ENCODE measurements at regions not wholly inside any gene's neighbourhood (a gene's known extent, or its start where the extent isn't known, plus 50 kb on each side); places are given as distances from the start of the nearest gene placed in this dataset.

- H3K4me3 ChIP-seq (ENCODE audit: low read depth, low read length): no peak overlapping the region
- DNase-seq (ENCODE audit: low read depth): no peak
- no peak for TF ChIP-seq CTCF (IDR thresholded peaks at IDR 0.05; ENCODE audit: insufficient read depth, low read depth, low read length)
These were observed 186.8 kb upstream of the PARP11 start for GRCh38 chr12:4059898-4060568.

GRCh38 chr12:4056910-4057845 lies 184.0 kb upstream of the PARP11 start:
- no peak for TF ChIP-seq CTCF (IDR thresholded peaks at IDR 0.05; ENCODE audit: insufficient read depth, low read depth, low read length)
- no peak for DNase-seq (ENCODE audit: low read depth)
- H3K4me3 ChIP-seq (ENCODE audit: low read depth, low read length): no peak overlapping the region

GRCh38 chr12:4054630-4055029 lies 181.4 kb upstream of the PARP11 start:
- no peak overlapping the region for H3K4me3 ChIP-seq (ENCODE audit: low read depth, low read length)
- no peak for DNase-seq (ENCODE audit: low read depth)
- no peak for TF ChIP-seq CTCF (IDR thresholded peaks at IDR 0.05; ENCODE audit: insufficient read depth, low read depth, low read length)

GRCh38 chr12:4052691-4053090 lies 179.5 kb upstream of the PARP11 start:
- DNase-seq (ENCODE audit: low read depth): no peak
- no peak overlapping the region for H3K4me3 ChIP-seq (ENCODE audit: low read depth, low read length)
- TF ChIP-seq CTCF (IDR thresholded peaks at IDR 0.05; ENCODE audit: insufficient read depth, low read depth, low read length): no peak

- no peak overlapping the region for H3K4me3 ChIP-seq (ENCODE audit: low read depth, low read length)
- no peak for DNase-seq (ENCODE audit: low read depth)
These were observed 178.4 kb upstream of the PARP11 start for GRCh38 chr12:4051596-4051995.

GRCh38 chr12:4050340-4050739 lies 177.1 kb upstream of the PARP11 start:
- no peak for TF ChIP-seq CTCF (IDR thresholded peaks at IDR 0.05; ENCODE audit: insufficient read depth, low read depth, low read length)

More at GRCh38 chr12:4051596-4051995, 178.4 kb upstream of the PARP11 start:
- TF ChIP-seq CTCF (IDR thresholded peaks at IDR 0.05; ENCODE audit: insufficient read depth, low read depth, low read length): no peak

More at GRCh38 chr12:4050340-4050739, 177.1 kb upstream of the PARP11 start:
- no peak for DNase-seq (ENCODE audit: low read depth)
- no peak overlapping the region for H3K4me3 ChIP-seq (ENCODE audit: low read depth, low read length)
